CD4-positive, alpha-beta T cell treated with Interleukin-17A for 4 hours (primary cell): ENCODE measurements at regions not wholly inside any gene's neighbourhood (a gene's known extent, or its start where the extent isn't known, plus 50 kb on each side); places are given as distances from the start of the nearest gene placed in this dataset.

Source experiments
- DNase-seq: peaks from one replicate; pipeline ENCODE4 v3.0.0-alpha.2; 2020; ENCODE audit warnings: mixed read lengths

DNA sequence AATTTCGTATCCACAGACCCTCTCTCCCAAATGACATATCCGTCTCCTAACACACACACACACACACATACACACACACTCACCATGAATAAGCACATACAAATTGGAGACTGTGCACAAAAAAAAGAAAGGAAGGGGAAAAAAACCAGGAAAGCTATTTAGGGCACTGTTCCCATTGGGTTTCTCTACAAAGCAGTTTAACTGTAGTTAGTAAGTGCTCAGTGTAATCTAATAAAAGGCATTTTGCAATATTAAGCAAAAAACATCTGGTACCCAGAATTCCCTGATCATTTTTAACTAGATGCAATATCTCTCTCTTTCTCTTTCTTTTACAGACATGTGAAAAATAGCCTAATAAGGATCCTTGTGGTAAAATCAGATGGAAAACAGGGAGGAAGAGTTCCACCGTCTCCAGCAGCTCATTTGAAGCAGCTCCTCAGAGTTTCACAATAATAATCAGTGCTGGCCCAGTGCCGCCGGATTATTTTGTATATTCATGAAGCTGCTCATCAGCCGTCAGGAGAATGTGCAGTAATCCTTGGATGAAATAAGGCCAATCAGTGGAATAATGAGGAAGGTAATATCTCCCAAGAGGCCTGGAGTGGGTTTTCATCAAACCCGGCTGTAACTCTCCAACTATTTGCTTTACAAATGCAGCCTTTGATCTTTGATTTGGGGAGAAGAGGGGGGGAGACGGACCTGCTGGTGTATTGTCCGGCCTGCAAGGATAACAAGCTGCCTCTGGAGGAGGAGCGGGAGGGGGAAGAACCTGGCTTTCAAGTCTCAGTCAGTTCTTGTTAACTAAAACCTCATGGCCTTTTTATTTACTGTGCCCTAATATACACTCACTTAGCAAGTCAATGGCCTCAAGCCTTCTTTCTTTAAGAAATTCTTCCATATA, 227.6 kb upstream of the SMIM21 start:
- no peak for DNase-seq

- DNase-seq = no peak
Observed at GRCh38 chr18:75654386-75654785, 226.9 kb upstream of the SMIM21 start.

GRCh38 chr18:75652528-75652927, 225.0 kb upstream of the SMIM21 start:
- no peak for DNase-seq

GRCh38 chr18:75644871-75645270, 217.4 kb upstream of the SMIM21 start:
- no peak for DNase-seq

GRCh38 chr18:75643083-75643482, 215.6 kb upstream of the SMIM21 start:
- DNase-seq = no peak

DNA sequence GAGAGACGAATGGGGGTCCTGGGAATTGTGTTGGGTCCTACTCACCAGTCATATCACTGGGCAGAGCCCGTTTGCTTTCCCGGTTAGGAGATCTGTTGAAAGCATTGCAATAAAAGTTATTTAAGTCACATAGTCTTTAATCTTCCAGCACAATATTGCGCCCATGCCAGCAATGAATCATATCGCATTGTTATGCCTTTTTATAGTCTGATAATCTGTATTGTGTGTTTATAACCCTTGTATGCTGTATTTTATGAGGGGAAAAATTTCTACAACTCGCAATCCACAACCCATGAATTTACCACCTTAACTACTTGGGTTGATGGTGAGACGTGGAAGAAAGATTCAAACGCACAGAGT, 211.9 kb upstream of the SMIM21 start:
- no peak for DNase-seq

- no peak for DNase-seq
Observed at GRCh38 chr18:75638776-75639471, 211.4 kb upstream of the SMIM21 start.

- DNase-seq = no peak
Observed at GRCh38 chr18:75638223-75638775, 210.8 kb upstream of the SMIM21 start.

- no peak for DNase-seq
Observed at GRCh38 chr18:75635096-75635495, 207.6 kb upstream of the SMIM21 start.

DNA sequence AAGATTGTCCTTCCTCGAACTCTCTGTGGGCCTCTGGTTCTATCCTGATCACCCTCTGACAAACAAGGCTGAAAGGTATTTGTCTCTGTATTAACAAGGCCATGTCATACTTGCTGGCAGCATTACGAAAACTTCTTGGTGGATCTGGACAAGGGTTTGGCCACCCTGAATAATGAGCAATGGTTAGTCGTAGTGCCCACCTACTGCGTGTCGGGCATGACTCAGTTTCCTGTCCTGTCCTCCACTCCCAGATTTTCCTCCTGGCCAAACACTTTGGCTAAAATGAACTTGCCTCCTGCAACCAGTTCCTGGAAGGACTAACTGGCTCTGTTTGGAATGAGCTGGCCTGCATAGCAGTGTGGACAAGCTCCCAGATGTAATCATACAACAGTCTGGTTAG, 198.5 kb upstream of the SMIM21 start:
- no peak for DNase-seq

GRCh38 chr18:75624869-75625268, 197.4 kb upstream of the SMIM21 start:
- no peak for DNase-seq

- no peak for DNase-seq
Observed at GRCh38 chr18:75621818-75622217, 194.3 kb upstream of the SMIM21 start.

DNA sequence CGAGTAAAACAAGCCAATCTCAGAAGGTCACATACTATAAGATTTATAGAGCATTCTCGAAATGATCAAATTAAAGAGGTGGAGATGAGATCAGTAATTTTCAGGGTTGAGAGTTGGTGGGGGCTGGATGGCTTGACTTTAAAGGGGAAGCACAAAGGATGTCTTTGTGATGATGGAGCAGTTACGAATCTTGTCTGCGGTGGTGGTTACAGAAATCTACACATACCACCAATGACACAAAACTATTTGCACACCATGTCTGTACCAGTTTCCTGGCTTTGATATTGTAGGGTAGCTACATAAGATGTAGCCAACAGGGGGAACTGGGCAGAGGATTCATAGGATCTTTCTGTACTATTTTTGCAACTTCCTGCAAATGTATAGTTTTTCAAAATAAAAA, 190.6 kb upstream of the SMIM21 start:
- no peak for DNase-seq

DNA sequence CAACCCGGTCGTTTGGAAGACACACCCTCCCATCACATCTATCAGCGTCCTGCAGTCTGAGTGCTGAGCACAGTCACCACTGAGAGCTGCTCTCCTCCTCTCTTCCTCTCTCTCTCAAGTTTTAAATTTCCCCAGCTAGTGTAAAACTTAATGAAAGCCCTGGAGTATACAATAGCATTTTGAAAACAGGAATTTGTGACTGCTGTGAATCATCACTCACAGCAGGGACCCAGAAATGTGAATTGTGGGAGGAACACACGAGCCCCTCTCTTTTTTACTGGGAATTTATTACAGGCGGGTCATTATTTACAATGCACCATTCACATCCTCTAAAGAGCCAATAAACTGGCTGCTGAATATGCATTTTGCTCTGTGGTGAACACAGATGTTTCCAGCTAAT, 185.0 kb upstream of the SMIM21 start:
- no peak for DNase-seq

GRCh38 chr18:75607701-75608100, 180.2 kb upstream of the SMIM21 start:
- DNase-seq = no peak

- DNase-seq = no peak
Observed at GRCh38 chr18:75592527-75592926, 165.0 kb upstream of the SMIM21 start.

DNA sequence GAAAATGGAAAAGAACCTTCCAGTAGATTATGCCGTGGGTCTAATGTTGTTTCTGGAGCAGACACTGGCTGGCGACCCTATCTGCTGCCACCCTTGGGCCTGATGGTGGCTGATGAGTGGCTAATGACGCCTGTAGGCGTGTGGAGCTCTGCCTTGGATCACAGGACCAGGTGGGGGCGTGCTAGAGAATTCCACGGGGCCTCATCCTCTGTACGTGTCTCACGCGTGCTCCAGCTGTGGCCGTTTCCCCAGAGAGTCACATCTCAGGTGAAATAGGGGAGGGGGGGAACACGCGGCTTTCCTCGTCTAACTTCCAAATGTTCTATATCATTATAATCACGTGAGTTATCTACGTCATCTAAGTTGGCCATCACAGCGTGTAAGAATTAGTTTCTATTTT, 160.9 kb upstream of the SMIM21 start:
- no peak for DNase-seq

DNA sequence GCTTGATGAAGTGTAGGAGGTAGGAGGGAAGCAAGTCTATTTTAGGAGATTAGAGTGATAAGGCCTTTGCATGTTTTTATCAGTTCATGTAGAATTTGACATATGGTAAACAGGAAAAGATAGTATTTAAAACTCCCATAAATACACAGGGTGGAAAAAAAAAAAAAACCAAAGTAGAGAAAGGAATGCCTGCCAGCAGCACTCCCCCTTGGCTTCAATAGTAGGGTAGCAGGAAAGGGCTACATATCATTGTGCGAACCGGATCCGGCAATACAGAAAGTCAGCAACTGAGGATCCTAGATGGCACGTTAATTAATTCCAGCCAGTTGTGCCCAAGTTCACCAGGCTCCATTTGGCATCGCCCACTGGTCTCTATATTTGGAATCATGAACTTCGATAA, 159.6 kb upstream of the SMIM21 start:
- DNase-seq = no peak

DNA sequence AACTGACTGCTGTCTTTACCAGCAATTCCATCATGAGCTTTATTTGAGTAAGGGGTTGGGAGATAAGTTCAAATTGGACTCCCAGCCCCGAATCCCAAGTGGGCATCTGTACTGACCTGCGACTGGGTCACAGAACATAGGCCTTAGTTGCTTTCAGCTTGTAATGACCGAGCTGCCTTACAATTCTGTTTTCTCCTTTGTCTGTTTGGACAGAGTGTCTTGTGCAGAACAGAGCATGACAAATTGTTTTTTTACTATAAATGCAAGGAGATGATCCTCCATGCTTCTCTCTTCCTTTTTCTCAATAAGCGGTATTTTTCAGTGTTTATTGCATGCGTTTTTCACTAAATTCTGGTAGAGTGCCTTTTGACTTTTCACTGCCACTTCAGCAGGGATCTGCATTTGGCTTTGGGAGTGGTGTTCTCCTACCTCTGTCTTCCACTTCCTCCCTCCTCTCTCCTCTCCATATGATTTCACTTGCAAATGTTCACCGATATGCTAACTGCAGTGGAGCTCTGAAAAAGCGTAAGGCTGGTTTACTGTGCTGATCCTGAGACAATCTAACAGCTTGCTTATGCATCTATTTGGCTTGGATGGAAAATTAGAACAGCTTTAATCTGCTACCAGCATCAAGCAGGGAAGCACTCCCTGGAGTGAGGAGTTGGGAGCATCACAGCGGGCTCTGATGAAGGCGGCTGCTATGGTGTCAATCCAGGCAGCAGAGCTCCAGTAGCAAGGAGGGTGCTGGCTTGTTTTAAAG, 158.8 kb upstream of the SMIM21 start:
- DNase-seq = no peak

DNA sequence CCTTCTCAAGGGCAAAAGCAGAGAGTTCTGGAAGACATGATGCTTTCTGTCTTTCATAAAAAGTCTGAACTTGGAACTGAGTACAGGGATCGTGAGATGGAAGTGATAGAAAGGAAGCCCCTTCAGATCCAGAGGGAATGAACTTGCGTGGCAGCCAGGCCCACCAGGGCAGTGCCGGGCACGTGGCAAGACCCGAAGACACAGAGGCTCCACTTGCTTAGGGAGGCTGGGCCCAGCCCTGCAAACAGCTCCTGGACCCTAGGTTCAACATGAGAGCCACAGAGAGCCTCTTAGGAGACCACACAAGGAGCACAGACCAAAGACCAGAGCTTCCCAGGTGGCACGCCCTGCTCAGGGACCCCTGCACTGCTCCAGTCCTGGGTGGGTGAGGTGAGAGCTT, 155.4 kb upstream of the SMIM21 start:
- no peak for DNase-seq

GRCh38 chr18:75582406-75582821, 154.9 kb upstream of the SMIM21 start:
- DNase-seq = no peak

- DNase-seq = no peak
Observed at GRCh38 chr18:75581336-75582131, 154.0 kb upstream of the SMIM21 start.

GRCh38 chr18:75574187-75574586, 146.7 kb upstream of the SMIM21 start:
- no peak for DNase-seq
